Mucosa of descending colon (tissue), 3 donors: ENCODE measurements at regions not wholly inside any gene's neighbourhood (a gene's known extent, or its start where the extent isn't known, plus 50 kb on each side); places are given as distances from the start of the nearest gene placed in this dataset.

Source experiments
- ATAC-seq: fragments of 200-7000 bp; cut with Tn5 transposase; one replicate; pipeline ENCODE4 v1.9.1; 2020; ENCODE audit warnings: mild to moderate bottlenecking, moderate library complexity
- DNase-seq, 3 donors: peaks; one replicate each; pipeline ENCODE4 v3.0.0-alpha.2; 2020
- H3K36me3 ChIP-seq: fragments of 200-600 bp; one replicate; pipeline ENCODE4 v1.8.0; 2021; ENCODE audit warnings: low read depth, mild to moderate bottlenecking
- H3K4me1 ChIP-seq: fragments of 200-600 bp; one replicate; pipeline ENCODE4 v1.8.0; 2021; ENCODE audit warnings: low read depth, mild to moderate bottlenecking
- H3K4me3 ChIP-seq: fragments of 200-600 bp; one replicate; pipeline ENCODE4 v1.8.0; 2021; ENCODE audit warnings: mild to moderate bottlenecking
- H3K9me3 ChIP-seq: fragments of 200-600 bp; one replicate; pipeline ENCODE4 v1.8.0; 2021; ENCODE audit warnings: mild to moderate bottlenecking
- CTCF ChIP-seq: fragments of 200-600 bp; IDR thresholded peaks from one replicate; pipeline ENCODE4 v1.8.0; 2022; ENCODE audit warnings: antibody characterized with exemption, mild to moderate bottlenecking
- intact Hi-C, 2 donors: fragments of 100-400 bp; cut with DNase I in 1 of 2; cut with micrococcal nuclease in 1 of 2; formaldehyde crosslinking; loops; one replicate each; pipeline versions ENCODE4 v1.11.0 to v1.11.1; 2022; cut with DNase I, micrococcal nuclease
- donor health status: DM: no; HTN: no; CAD: no; lungs with moderate emphysema.
- donor health status: DM: no; HTN: no; CAD: no.
- donor health status: DM: no; HTN: yes; CAD: no.

GRCh38 chr5:15266229-15266628, 233.8 kb upstream of the FBXL7 start:
- ATAC-seq (no peak), DNase-seq (no peak)
- Histone ChIP-seq H3K36me3 (no peaks in the 10 kb centered on the region), H3K4me1 (no peaks in the 10 kb centered on the region), H3K9me3 (no peaks in the 10 kb centered on the region), H3K4me3 (no peak overlapping the region)
- no peak for TF ChIP-seq CTCF
- intact Hi-C loops = no loop called here

DNA sequence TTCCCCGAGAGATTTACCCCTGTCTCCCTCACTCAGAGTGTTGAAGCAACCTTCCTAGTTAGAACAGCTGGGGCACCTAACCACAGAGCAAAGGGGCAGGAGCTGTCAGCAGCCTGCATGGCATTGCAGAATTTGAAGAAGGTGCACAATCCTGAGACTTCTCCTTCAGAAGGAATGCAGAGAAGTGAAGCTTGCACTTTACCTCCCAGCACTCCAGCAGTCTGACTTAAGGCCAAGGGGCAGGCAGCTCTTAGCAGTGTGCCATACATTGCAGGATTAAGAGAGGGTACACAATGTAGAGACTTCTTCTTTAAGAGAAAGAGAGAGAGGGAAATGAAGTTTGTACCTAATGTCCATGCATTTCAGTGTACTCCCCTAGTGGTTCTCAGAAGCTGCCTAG, 236.0 kb upstream of the FBXL7 start:
- TF ChIP-seq CTCF = no peak
- ATAC-seq (no peak), DNase-seq (no peak)
- Histone ChIP-seq H3K4me3 (no peak overlapping the region), H3K4me1 (no peaks in the 10 kb centered on the region), H3K9me3 (no peaks in the 10 kb centered on the region), H3K36me3 (no peaks in the 10 kb centered on the region)
- intact Hi-C loops = no loop called here

GRCh38 chr5:15263406-15263805, 236.6 kb upstream of the FBXL7 start:
- DNase-seq (no peak), ATAC-seq (no peak)
- no peak overlapping the region for H3K4me3 ChIP-seq
- no peak for TF ChIP-seq CTCF
- H3K36me3 ChIP-seq = no peaks in the 10 kb centered on the region
- H3K4me1 ChIP-seq = no peaks in the 10 kb centered on the region
- H3K9me3 ChIP-seq = no peaks in the 10 kb centered on the region
- intact Hi-C loops = no loop called here

- intact Hi-C loops = no loop called here
- Histone ChIP-seq H3K36me3 (no peaks in the 10 kb centered on the region), H3K9me3 (no peaks in the 10 kb centered on the region), H3K4me3 (no peak overlapping the region), H3K4me1 (no peaks in the 10 kb centered on the region)
- DNase-seq = no peak
- ATAC-seq = peak; percentile 25
- TF ChIP-seq CTCF = no peak
Measured at GRCh38 chr5:15261269-15261995, 238.5 kb upstream of the FBXL7 start.

DNA sequence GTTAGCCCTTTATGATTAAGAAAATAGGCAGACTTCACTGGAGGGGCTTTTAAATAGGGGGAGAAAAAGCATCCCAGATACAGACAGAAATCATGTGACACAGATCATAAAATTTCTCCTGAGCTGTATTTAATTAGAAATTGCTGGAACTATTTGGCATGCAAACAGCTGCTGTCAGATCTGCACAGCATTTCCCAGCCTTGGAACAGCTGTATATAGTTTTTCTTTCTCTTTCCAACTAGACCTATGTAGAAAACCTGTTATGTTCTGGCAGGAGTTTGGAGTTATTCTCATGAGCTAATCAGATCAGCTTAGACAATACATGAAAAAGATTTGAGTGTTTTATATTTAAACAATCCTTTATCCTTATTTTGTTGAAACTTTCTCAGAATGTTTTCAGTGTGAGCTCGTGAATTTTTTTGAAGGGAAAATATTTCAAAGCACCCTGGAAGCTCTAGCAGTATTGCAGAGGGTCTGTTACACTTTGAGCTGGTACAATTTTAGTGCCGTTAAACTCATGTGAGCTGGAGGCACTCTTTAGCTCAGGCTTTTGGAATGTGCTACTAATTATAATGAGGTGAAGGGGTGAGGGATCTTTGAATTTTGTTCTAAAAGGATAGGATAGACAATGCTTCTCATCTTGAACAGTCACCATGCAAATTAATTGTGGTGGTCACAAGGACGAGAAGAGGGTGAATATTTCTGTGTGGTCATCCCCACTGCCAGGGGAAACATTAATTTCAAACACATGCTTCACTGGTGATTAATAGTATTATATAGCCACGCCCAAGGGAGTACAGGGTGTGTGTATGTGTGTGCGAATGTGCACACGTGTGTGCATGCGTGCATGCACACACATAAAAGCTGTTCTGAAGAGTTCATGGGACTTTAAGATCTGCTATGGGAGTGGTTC, 239.4 kb upstream of the FBXL7 start:
- H3K4me3 ChIP-seq = no peak overlapping the region
- H3K4me1 ChIP-seq = no peaks in the 10 kb centered on the region
- DNase-seq (no peak), ATAC-seq (no peak)
- intact Hi-C loops = no loop called here
- H3K36me3 ChIP-seq = no peaks in the 10 kb centered on the region
- no peaks in the 10 kb centered on the region for H3K9me3 ChIP-seq
- TF ChIP-seq CTCF = no peak
